ENCODE measurements at regions not wholly inside any gene's neighbourhood (a gene's known extent, or its start where the extent isn't known, plus 50 kb on each side); places are given as distances from the start of the nearest gene placed in this dataset.
"Not testable (repeated sequence)": the region's sequence is repeated elsewhere in the genome, so short reads cannot be mapped to it uniquely, and the experiment has no call there.

DNA sequence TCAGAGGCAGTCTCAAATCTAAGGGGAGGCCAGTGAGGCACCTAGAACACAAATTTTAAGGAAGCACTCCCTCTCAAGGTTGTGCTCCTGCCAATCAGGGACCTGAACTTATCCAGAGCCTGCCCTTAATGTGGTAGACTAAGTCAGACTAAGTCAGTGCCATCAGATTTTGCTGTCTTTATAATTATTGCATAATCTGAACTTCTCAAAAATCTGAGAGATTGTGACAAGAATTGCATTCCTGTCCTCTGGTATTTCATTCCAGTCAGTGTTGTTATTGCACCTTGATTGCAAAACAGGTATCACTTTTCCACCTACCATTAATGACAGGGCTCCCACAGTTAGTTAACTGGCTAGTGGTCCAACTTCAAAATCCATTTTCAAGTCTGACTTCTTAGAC lies 197.1 kb upstream of the HCN1 start:
- TF ChIP-seq ZFX (IDR thresholded peaks at IDR 0.05; ENCODE audit: borderline replicate concordance), result no peak
- TF ChIP-seq, protein P1, sequence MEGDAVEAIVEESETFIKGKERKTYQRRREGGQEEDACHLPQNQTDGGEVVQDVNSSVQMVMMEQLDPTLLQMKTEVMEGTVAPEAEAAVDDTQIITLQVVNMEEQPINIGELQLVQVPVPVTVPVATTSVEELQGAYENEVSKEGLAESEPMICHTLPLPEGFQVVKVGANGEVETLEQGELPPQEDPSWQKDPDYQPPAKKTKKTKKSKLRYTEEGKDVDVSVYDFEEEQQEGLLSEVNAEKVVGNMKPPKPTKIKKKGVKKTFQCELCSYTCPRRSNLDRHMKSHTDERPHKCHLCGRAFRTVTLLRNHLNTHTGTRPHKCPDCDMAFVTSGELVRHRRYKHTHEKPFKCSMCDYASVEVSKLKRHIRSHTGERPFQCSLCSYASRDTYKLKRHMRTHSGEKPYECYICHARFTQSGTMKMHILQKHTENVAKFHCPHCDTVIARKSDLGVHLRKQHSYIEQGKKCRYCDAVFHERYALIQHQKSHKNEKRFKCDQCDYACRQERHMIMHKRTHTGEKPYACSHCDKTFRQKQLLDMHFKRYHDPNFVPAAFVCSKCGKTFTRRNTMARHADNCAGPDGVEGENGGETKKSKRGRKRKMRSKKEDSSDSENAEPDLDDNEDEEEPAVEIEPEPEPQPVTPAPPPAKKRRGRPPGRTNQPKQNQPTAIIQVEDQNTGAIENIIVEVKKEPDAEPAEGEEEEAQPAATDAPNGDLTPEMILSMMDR (IDR thresholded peaks at IDR 0.05), result no peak
- no peak overlapping the region for H3K27ac ChIP-seq

DNA sequence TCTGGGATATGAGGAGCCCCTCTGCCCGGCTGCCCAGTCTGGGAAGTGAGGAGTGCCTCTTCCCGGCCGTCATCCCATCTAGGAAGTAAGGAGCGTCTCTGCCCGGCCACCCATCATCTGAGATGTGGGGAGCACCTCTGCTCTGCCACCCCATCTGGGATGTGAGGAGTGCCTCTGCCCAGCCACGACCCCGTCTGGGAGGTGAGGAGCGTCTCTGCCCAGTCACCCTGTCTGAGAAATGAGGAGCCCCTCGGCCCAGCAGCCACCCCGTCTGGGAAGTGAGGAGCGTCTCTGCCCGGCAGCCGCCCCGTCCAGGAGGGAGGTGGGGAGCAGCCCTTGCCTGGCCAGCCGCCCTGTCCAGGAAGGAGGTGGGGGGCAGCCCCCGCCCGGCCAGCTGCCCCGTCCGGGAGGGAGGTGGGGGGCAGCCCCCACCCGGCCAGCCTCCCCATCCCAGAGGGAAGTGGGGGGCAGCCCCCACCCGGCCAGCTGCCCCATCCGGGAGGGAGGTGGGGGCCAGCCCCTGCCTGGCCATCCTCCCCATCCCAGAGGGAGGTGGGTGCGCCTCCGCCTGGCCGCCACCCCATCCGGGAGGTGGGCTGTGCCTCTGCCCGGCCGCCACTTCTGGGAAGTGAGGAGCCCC lies 194.4 kb upstream of the HCN1 start:
- H3K27ac ChIP-seq, result not testable (repeated sequence)

DNA sequence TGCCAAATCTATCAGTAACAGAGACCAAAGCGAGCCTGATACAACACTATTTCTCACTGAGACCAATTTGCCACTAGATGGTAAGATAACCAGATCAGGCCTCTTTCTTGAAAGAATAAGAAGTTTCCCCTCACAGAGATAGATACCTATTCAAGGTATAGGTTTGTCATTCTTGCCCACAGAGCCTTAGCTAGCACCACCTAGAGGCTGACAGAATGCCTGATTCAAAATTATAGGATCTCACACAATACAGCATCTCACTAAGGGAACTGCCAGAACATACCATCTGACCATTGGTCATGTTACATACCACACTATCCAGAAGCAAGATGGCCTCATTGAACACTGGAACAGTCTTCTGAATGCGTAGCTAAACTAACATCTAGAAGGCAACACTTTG lies 166.6 kb upstream of the HCN1 start:
- TF ChIP-seq, protein P1 (IDR thresholded peaks at IDR 0.05), result peak; percentile 64
- no peak for TF ChIP-seq ZFX (IDR thresholded peaks at IDR 0.05; ENCODE audit: borderline replicate concordance)

DNA sequence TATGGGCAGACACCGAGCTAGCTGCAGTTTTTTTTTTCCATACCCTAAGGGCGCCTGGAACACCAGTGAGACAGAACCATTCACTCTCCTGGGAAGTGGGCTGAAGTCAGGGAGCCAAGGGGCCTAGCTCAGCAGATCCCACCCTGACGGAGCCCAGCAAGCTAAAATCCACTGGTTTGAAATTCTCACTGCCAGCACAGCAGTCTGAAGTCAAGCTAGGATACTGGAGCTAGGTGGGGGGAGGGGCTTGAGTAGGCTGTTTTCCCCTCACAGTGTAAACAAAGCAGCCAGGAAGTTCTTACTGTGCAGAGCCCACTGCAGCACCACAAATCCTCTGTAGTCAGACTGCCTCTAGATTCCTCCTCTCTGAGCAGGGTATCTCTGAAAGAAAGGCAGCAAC lies 151.7 kb upstream of the HCN1 start:
- H3K27ac ChIP-seq, result no peak overlapping the region

More for the DNA sequence above, 166.6 kb upstream of the HCN1 start:
- H3K27ac ChIP-seq, result no peak overlapping the region

DNA sequence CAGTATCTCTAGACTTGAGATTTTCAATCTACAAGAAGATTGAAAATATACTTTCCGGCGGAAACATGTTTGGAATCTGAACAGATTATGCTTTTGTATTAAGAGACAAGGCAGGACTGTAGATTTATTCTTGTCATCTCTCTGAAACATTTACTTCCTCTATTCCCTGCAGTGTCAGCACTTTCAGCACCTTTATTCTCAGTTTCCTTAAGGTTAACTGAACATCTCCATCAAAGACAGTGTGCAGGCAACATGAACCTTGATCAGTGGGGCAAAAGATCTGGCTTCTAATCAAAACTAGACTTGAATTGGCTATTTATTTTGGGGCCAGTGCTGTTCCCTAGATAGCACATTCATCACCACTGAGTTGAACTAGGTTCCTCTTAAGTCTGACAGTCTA lies 129.9 kb upstream of the HCN1 start:
- TF ChIP-seq, protein P1 (IDR thresholded peaks at IDR 0.05), result no peak
- TF ChIP-seq ZFX (IDR thresholded peaks at IDR 0.05; ENCODE audit: borderline replicate concordance), result no peak
- no peak overlapping the region for H3K27ac ChIP-seq

More for the DNA sequence above, 151.7 kb upstream of the HCN1 start:
- TF ChIP-seq, protein P1 (IDR thresholded peaks at IDR 0.05), result no peak
- no peak for TF ChIP-seq ZFX (IDR thresholded peaks at IDR 0.05; ENCODE audit: borderline replicate concordance)

DNA sequence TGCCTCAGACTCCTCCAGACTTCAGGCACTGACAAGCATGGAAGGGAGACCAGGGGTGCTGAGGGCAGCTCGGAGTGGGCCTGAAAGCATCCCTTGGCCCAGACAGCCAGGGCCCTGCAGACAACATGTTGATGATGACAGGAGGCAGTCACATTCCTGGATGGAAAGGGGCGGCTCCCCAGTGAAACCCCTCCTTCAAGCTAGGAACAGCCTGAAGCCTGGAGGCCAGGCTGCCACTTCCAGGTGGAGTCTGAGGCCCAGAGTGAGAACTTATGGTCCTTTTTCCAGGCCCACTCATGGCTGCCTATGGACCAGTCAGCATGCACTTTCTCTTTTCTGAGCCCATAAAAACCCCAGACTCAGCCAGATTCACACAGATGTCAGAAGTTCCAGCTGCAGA lies 104.2 kb upstream of the HCN1 start:
- no peak overlapping the region for H3K27ac ChIP-seq
- TF ChIP-seq, protein P1 (IDR thresholded peaks at IDR 0.05), result no peak
- TF ChIP-seq ZFX (IDR thresholded peaks at IDR 0.05; ENCODE audit: borderline replicate concordance), result no peak

DNA sequence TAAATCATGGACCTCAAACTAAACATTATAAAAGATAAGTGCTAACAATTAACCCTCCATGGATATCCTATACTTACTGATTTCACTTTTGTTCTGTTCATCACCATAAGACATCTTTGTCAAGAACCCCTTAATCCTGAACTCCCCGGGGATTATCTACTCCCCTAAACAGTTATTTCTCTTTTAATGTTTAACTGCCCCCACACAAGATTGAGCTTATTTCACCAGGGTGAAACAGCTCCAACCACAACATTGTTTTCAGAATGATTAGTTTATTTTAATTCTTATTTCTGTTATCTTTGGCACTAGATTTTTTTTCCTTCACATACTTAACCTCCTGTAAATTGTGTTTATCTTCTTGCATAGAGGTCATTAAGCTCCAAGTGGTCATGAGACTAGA lies 103.2 kb upstream of the HCN1 start:
- H3K27ac ChIP-seq, result no peak overlapping the region
- TF ChIP-seq ZFX (IDR thresholded peaks at IDR 0.05; ENCODE audit: borderline replicate concordance), result no peak
- TF ChIP-seq, protein P1 (IDR thresholded peaks at IDR 0.05), result no peak
